GM23338 (cell line): ENCODE measurements at regions not wholly inside any gene's neighbourhood (a gene's known extent, or its start where the extent isn't known, plus 50 kb on each side); places are given as distances from the start of the nearest gene placed in this dataset.

ENCODE experiments used
- ATAC-seq: fragments of 200-7000 bp; cut with Tn5 transposase; 3 replicates; pipeline ENCODE4 v1.9.1; 2020
- DNase-seq: peaks from one replicate; pipeline ENCODE4 v3.0.0-alpha.2; 2015; ENCODE audit warnings: low spot score
- H2AFZ ChIP-seq: fragments of 200-600 bp; sonication (generic); 2 replicates; pipeline ENCODE4 v1.8.0; 2016; ENCODE audit warnings: antibody characterized with exemption, mild to moderate bottlenecking, moderate library complexity
- H3F3A ChIP-seq: fragments of 200-600 bp; sonication (generic); replicated peaks from 2 replicates; pipeline ENCODE4 v1.8.0; 2017; ENCODE audit warnings: antibody characterized with exemption, mixed run types, low read depth
- H3K27ac ChIP-seq: fragments of 200-600 bp; sonication (generic); 2 replicates; pipeline ENCODE4 v1.6.1; 2016; ENCODE audit warnings: low read depth
- H3K27me3 ChIP-seq: fragments of 200-600 bp; sonication (generic); 2 replicates; pipeline ENCODE4 v1.8.0; 2016; ENCODE audit warnings: mild to moderate bottlenecking, mixed run types, moderate library complexity; ENCODE audit not compliant: insufficient read depth
- H3K36me3 ChIP-seq: fragments of 200-600 bp; sonication (generic); 2 replicates; pipeline ENCODE4 v1.8.0; 2016; ENCODE audit warnings: mild to moderate bottlenecking; ENCODE audit not compliant: insufficient read depth
- H3K4me1 ChIP-seq: fragments of 200-600 bp; sonication (generic); 2 replicates; pipeline ENCODE4 v1.8.0; 2016; ENCODE audit warnings: mild to moderate bottlenecking, moderate library complexity; ENCODE audit not compliant: insufficient read depth
- H3K4me2 ChIP-seq: fragments of 200-600 bp; sonication (generic); 2 replicates; pipeline ENCODE4 v1.7.1; 2017; ENCODE audit warnings: mixed run types
- H3K4me3 ChIP-seq: fragments of 200-600 bp; sonication (generic); 2 replicates; pipeline ENCODE4 v1.6.1; 2016; ENCODE audit warnings: mixed run types
- H3K79me2 ChIP-seq: fragments of 200-600 bp; sonication (generic); replicated peaks from 2 replicates; pipeline ENCODE4 v1.8.0; 2017; ENCODE audit warnings: mild to moderate bottlenecking; ENCODE audit not compliant: insufficient read depth
- H3K9me2 ChIP-seq: fragments of 200-600 bp; sonication (generic); 2 replicates; pipeline ENCODE4 v1.8.0; 2017; ENCODE audit not compliant: insufficient read depth
- H4K20me1 ChIP-seq: fragments of 200-600 bp; sonication (generic); replicated peaks from 2 replicates; pipeline ENCODE4 v1.8.0; 2017; ENCODE audit warnings: mild to moderate bottlenecking; ENCODE audit not compliant: insufficient read depth
- H3K27ac Mint-ChIP-seq: 2 replicates; pipeline ENCODE4 v1.8.0; 2020; ENCODE audit warnings: inconsistent platforms, mild to moderate bottlenecking, moderate library complexity, mixed read lengths
- H3K27me3 Mint-ChIP-seq: 3 replicates; pipeline ENCODE4 v1.8.0; 2022; ENCODE audit warnings: low read depth, mild to moderate bottlenecking, moderate library complexity, mixed read lengths, inconsistent platforms; ENCODE audit not compliant: insufficient read depth, poor library complexity
- H3K36me3 Mint-ChIP-seq: 3 replicates; pipeline ENCODE4 v1.8.0; 2021; ENCODE audit warnings: low read depth, mild to moderate bottlenecking, inconsistent platforms, moderate library complexity, mixed read lengths
- H3K4me1 Mint-ChIP-seq: 3 replicates; pipeline ENCODE4 v1.8.0; 2020; ENCODE audit warnings: mild to moderate bottlenecking, inconsistent platforms, mixed read lengths
- H3K4me3 Mint-ChIP-seq: 3 replicates; pipeline ENCODE4 v1.8.0; 2021; ENCODE audit warnings: moderate library complexity, mild to moderate bottlenecking, inconsistent platforms, mixed read lengths
- H3K9me3 Mint-ChIP-seq: 3 replicates; pipeline ENCODE4 v1.8.0; 2020; ENCODE audit warnings: moderate library complexity, mild to moderate bottlenecking, inconsistent platforms, mixed read lengths
- CREB1 ChIP-seq: fragments of 250-450 bp; sonication (Bioruptor Pico); IDR thresholded peaks from 2 replicates; pipeline ENCODE4 v1.5.0; 2020; ENCODE audit warnings: low read depth, mild to moderate bottlenecking, moderate library complexity
- ETS1 ChIP-seq: IDR thresholded peaks from 2 replicates; pipeline ENCODE4 v1.6.1; 2016; ENCODE audit warnings: antibody characterized with exemption
- EZH2 ChIP-seq: fragments of 200-600 bp; sonication (generic); IDR thresholded peaks from one replicate; pipeline ENCODE4 v1.8.0; 2017; ENCODE audit warnings: antibody characterized with exemption, mild to moderate bottlenecking, low read depth; ENCODE audit not compliant: unreplicated experiment
- EZH2phosphoT487 ChIP-seq: fragments of 200-600 bp; sonication (generic); IDR thresholded peaks from one replicate; pipeline ENCODE4 v1.8.1; 2018; ENCODE audit warnings: antibody characterized with exemption; ENCODE audit not compliant: unreplicated experiment
- JUNB ChIP-seq: IDR thresholded peaks from one replicate; pipeline ENCODE4 v1.6.1; 2016; ENCODE audit warnings: antibody characterized with exemption; ENCODE audit not compliant: unreplicated experiment
- POLR2AphosphoS5 ChIP-seq: IDR thresholded peaks from 2 replicates; pipeline ENCODE4 v1.6.1; 2016; ENCODE audit warnings: antibody characterized with exemption, low read depth
- REST ChIP-seq: IDR thresholded peaks from one replicate; pipeline ENCODE4 v1.6.1; 2018; ENCODE audit warnings: antibody characterized with exemption; ENCODE audit not compliant: unreplicated experiment
- STAT1 ChIP-seq: IDR thresholded peaks from one replicate; pipeline ENCODE4 v1.6.1; 2016; ENCODE audit warnings: antibody characterized with exemption; ENCODE audit not compliant: unreplicated experiment
- ZNF114 ChIP-seq: fragments of 250-450 bp; sonication (Bioruptor Pico); IDR thresholded peaks from 2 replicates; pipeline ENCODE4 v1.5.0; 2020; ENCODE audit warnings: mild to moderate bottlenecking, moderate library complexity
- ZNF331 ChIP-seq: fragments of 250-450 bp; sonication (Bioruptor Pico); IDR thresholded peaks from 2 replicates; pipeline ENCODE4 v1.5.0; 2020; ENCODE audit warnings: low read depth, mild to moderate bottlenecking, moderate library complexity
- ZNF462 ChIP-seq: fragments of 250-450 bp; sonication (Bioruptor Pico); IDR thresholded peaks from 2 replicates; pipeline ENCODE4 v1.5.0; 2020; ENCODE audit warnings: mild to moderate bottlenecking, moderate library complexity

DNA sequence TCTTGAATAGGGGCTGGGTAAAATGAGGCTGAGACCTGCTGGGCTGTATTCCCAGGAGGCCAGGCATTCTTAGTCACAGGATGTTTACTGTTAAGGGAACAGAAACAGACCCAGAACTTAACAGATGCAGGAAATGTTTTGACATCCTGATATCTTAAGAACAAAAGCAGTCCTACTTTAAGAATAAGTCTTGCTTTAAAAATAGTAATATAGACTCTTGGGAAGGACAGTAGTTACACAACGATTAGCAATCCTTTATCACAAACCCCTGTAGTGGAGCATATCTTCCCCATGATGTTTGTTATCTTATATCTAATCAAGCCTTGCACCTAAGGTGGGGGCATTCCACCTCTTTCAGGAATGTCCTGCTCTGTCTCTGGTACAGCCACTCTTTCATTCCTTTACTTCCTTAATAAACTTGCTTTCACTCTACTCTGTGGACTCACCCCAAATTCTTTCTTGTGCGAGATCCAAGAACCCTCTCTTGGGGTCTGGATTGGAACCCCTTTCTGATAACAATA is 493.7 kb upstream of the SULF2 start (continued):
- TF ChIP-seq REST (no peak), ZNF114 (CRISPR knock-in tag) (no peak), POLR2AphosphoS5 (no peak), EZH2phosphoT487 (no peak), JUNB (no peak), EZH2 (no peak), ZNF331 (CRISPR knock-in tag) (no peak), STAT1 (no peak), ETS1 (no peak)

GRCh38 chr20:48277266-48277665 is 492.0 kb upstream of the SULF2 start:
- ATAC-seq (no peak), DNase-seq (no peak)
- Histone ChIP-seq H3F3A (no peaks in the 10 kb centered on the region), H2AFZ (peak overlapping the region; percentile 52; the same call in 1 of the 2 replicates), H3K27me3 (no peaks in the 10 kb centered on the region), H3K4me1 (peaks cover 8% of the 10 kb centered on the region), H3K36me3 (no peaks in the 10 kb centered on the region; the same call in 1 of the 2 replicates), H3K4me3 (no peak overlapping the region), H3K9me2 (0 out of 2 replicates have a peak, but pooled peaks cover 3% of the 10 kb centered on the region), H4K20me1 (no peaks in the 10 kb centered on the region), H3K4me2 (no peak overlapping the region), H3K27ac (no peak overlapping the region), H3K79me2 (no peaks in the 10 kb centered on the region)
- H3K9me3 Mint-ChIP-seq: peaks cover 11% of the 10 kb centered on the region; the same call in 2 of the 3 replicates
- H3K36me3 Mint-ChIP-seq: peaks cover 4% of the 10 kb centered on the region; the same call in 2 of the 3 replicates
- no peak overlapping the region for H3K27ac Mint-ChIP-seq
- H3K4me1 Mint-ChIP-seq: peaks cover 16% of the 10 kb centered on the region
- H3K27me3 Mint-ChIP-seq: no peaks in the 10 kb centered on the region
- no peak overlapping the region for H3K4me3 Mint-ChIP-seq
- TF ChIP-seq ETS1 (no peak), ZNF462 (CRISPR knock-in tag) (no peak), CREB1 (CRISPR knock-in tag) (no peak), STAT1 (no peak)
